Coronary artery (tissue), 2 donors: ENCODE measurements at regions not wholly inside any gene's neighbourhood (a gene's known extent, or its start where the extent isn't known, plus 50 kb on each side); places are given as distances from the start of the nearest gene placed in this dataset.

Experiments
- DNase-seq: peaks from one replicate; pipeline ENCODE4 v3.0.0-alpha.2; 2017; ENCODE audit warnings: low spot score
- H3K27ac ChIP-seq, 2 donors: fragments of 200-600 bp; sonication (generic); one replicate each; pipeline ENCODE4 v1.5.1; 2016 to 2019
- H3K4me3 ChIP-seq: fragments of 200-600 bp; sonication (generic); 2 replicates; pipeline ENCODE4 v1.5.1; 2016; ENCODE audit warnings: mild to moderate bottlenecking, moderate library complexity
- TF ChIP-seq, protein P1 (sequence below): fragments of 200-600 bp; sonication (generic); IDR thresholded peaks from one replicate; pipeline ENCODE4 v1.5.1; 2019; ENCODE audit warnings: antibody characterized with exemption

- Histone ChIP-seq H3K27ac (no peak overlapping the region), H3K4me3 (no peak overlapping the region)
- TF ChIP-seq, protein P1, sequence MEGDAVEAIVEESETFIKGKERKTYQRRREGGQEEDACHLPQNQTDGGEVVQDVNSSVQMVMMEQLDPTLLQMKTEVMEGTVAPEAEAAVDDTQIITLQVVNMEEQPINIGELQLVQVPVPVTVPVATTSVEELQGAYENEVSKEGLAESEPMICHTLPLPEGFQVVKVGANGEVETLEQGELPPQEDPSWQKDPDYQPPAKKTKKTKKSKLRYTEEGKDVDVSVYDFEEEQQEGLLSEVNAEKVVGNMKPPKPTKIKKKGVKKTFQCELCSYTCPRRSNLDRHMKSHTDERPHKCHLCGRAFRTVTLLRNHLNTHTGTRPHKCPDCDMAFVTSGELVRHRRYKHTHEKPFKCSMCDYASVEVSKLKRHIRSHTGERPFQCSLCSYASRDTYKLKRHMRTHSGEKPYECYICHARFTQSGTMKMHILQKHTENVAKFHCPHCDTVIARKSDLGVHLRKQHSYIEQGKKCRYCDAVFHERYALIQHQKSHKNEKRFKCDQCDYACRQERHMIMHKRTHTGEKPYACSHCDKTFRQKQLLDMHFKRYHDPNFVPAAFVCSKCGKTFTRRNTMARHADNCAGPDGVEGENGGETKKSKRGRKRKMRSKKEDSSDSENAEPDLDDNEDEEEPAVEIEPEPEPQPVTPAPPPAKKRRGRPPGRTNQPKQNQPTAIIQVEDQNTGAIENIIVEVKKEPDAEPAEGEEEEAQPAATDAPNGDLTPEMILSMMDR, result no peak
- no peak for DNase-seq
These were observed 132.2 kb upstream of the PLET1 start for GRCh38 chr11:112392904-112393303.

DNA sequence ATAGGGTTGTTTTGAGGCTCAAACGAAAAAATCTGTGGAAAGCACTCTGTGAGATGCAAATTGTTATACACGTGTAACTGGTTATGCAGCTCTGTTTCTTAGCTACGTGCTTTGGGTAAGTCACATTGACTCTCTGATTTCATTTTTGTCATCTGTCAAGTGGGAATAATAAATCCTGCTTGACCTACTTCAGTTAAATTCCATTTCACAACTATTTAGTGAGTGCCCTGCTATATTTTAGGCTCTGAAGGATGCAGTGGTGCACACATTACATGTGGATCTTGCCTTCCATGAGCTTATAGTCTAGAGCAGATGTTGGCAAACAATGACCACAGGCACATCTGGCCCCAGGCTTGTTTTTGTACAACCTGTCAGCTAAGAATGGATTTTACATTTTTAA, 133.6 kb upstream of the PLET1 start:
- no peak for DNase-seq
- TF ChIP-seq, protein P1, result no peak
- no peak overlapping the region for H3K4me3 ChIP-seq
- H3K27ac ChIP-seq, result no peak overlapping the region

- Histone ChIP-seq H3K27ac (no peak overlapping the region), H3K4me3 (no peak overlapping the region)
- no peak for DNase-seq
- TF ChIP-seq, protein P1, result no peak
These were observed 135.4 kb upstream of the PLET1 start for GRCh38 chr11:112396076-112396475.

DNA sequence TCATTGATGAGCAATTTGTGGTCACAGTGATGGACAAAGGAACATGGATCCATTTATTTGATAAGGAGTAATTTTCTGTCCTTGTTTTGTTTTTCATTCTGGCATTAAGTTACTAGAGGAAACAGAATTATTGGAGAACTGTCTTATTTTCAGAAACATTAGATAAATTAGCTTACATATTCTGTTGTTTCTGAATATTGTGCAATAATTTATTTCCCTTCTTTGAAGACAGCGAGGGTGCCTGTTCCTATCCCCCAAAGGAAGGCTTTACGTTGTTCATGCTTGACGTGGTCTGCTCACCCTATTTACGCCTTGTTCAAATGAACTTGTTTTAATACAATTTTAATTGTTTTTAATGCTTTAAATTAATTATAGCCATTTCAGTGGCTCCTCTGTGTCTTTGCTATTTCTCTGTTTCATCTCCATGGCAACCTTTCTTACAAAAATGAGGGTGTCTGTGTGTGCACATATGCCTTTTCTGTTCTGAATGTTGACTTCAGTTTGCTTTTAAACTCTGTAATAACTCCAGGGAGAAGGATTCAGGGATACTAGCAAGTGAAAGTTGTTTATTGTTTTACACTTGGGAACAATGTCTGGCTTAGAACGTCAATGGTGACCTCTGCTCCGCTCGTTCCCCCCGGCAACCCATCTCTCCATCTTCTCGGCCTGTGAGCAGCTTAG, 138.3 kb upstream of the PLET1 start:
- TF ChIP-seq, protein P1, result no peak
- Histone ChIP-seq H3K27ac (no peak overlapping the region), H3K4me3 (no peak overlapping the region)
- no peak for DNase-seq

DNA sequence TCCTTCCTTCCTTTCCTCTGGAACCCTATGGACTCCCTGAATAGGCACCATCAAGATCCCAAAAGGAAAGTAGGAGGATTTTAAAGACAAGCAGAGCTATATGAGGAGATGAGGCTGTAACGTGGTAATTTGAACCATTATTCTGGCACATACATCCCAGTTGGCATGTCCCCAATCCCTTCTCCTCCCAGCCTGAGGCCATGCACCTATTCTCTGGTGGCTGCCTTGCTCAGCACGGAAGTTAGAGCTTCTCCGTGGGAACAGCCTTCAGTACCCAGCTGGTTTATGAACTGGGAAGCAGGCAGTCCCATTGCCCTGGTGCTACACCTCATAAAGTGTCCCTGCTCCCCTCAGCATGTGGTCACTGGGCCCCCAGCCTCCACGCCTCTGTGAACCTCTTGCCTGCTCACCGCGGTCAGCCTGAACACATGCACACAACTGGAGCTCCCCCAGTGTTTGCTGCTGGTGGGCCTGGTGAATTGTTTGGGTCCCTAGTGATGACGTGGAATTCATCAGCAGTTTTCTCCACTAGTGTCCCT, 139.9 kb upstream of the PLET1 start:
- TF ChIP-seq, protein P1, result no peak
- H3K4me3 ChIP-seq, result no peak overlapping the region
- DNase-seq, result no peak
- H3K27ac ChIP-seq, result no peak overlapping the region

DNA sequence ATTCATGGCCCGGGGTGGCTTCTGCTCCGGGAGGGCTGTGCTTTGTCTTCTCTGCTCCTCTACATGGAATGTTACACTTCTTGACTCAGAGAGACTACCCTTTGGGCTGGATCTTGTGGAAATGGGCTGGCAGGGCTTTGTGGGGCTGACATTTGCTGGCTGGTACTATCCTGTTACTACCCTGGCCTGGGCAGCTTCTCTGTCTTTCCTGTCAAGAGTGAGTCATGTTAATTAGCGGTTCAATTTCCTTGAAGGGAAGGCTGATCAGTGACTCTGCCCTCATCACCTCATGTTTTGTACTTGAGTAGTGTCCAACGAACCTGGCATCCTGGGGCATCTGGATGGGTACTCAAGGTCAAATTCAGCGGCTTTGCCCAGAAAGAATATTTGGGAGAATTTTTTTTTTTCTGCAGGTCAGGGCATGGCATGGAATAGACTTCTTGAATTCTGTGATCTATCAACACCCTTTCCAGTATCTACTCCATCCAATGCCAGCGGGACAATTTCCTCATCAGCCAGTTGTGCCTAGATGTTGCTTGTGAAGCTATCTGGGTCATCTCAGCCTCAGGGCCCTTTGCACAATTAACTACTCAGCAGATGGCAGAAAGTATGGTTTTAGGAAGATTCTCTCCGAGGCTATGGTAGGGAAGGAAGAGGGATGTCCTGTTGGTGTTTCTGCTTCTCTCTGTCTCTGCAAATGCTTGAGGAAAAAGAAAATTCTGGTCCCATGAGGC, 140.5 kb upstream of the PLET1 start:
- TF ChIP-seq, protein P1, result no peak
- DNase-seq, result no peak
- Histone ChIP-seq H3K4me3 (no peak overlapping the region), H3K27ac (no peak overlapping the region)

DNA sequence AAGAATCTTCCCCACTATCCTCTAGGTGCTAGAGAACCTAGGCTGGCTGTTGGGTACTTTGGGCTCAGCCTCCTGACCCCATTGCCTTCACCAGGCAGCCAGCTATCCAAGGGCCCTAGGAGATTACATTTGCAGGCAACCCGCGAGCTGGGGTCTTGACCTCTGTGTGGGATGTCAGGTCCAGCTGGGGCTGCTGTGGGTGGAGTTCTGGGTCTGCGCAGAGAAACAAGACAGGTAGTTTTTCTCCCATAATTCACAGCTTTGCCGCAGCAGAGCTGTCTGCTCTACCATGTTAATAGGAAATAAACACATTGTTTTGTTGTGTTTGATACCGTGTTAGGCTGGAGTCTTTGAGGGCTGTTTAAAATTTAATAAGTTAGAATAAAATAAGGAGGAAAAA, 142.8 kb upstream of the PLET1 start:
- Histone ChIP-seq H3K4me3 (no peak overlapping the region), H3K27ac (no peak overlapping the region)
- TF ChIP-seq, protein P1, result no peak
- no peak for DNase-seq
